ENCODE measurements at regions not wholly inside any gene's neighbourhood (a gene's known extent, or its start where the extent isn't known, plus 50 kb on each side); places are given as distances from the start of the nearest gene placed in this dataset.
"Not testable (repeated sequence)": the region's sequence is repeated elsewhere in the genome, so short reads cannot be mapped to it uniquely, and the experiment has no call there.

- DNase-seq, result peak; percentile 51
Observed at GRCh38 chr1:229710746-229711145, 84.7 kb downstream of the URB2 start.

GRCh38 chr1:229714306-229714705, 88.3 kb downstream of the URB2 start:
- no peak for DNase-seq

GRCh38 chr1:229714964-229715603, 89.0 kb downstream of the URB2 start:
- no peak for DNase-seq

- DNase-seq, result peak; percentile 8
Observed at GRCh38 chr1:229716069-229716468, 90.0 kb downstream of the URB2 start.

GRCh38 chr1:229716704-229717103, 90.7 kb downstream of the URB2 start:
- DNase-seq, result no peak

GRCh38 chr1:229717786-229718576, 91.9 kb downstream of the URB2 start:
- DNase-seq, result no peak

- no peak for DNase-seq
Observed at GRCh38 chr1:229726061-229726460, 100.0 kb downstream of the URB2 start.

- no peak for DNase-seq
Observed at GRCh38 chr1:229729916-229730315, 103.9 kb downstream of the URB2 start.

- DNase-seq, result no peak
Observed at GRCh38 chr1:229730573-229730972, 104.5 kb downstream of the URB2 start.

GRCh38 chr1:229732061-229732460, 106.0 kb downstream of the URB2 start:
- DNase-seq, result no peak

GRCh38 chr1:229736376-229736775, 110.3 kb downstream of the URB2 start:
- DNase-seq, result no peak

- DNase-seq, result not testable (repeated sequence)
Observed at GRCh38 chr1:229742614-229743013, 116.6 kb downstream of the URB2 start.

- DNase-seq, result no peak
Observed at GRCh38 chr1:229749992-229750391, 123.9 kb downstream of the URB2 start.

GRCh38 chr1:229751610-229752009, 125.6 kb downstream of the URB2 start:
- DNase-seq, result no peak

GRCh38 chr1:229752679-229753078, 126.6 kb downstream of the URB2 start:
- DNase-seq, result no peak

- no peak for DNase-seq
Observed at GRCh38 chr1:229753764-229754551, 127.9 kb downstream of the URB2 start.

- peak; percentile 81 for DNase-seq
Observed at GRCh38 chr1:229756666-229757065, 130.6 kb downstream of the URB2 start.

- no peak for DNase-seq
Observed at GRCh38 chr1:229757226-229757625, 131.2 kb downstream of the URB2 start.

GRCh38 chr1:229758101-229759036, 132.3 kb downstream of the URB2 start:
- DNase-seq, result peak; percentile 61

- DNase-seq, result peak; percentile 85
Observed at GRCh38 chr1:229759037-229759435, 133.0 kb downstream of the URB2 start.

- no peak for DNase-seq
Observed at GRCh38 chr1:229759586-229759985, 133.5 kb downstream of the URB2 start.

GRCh38 chr1:229760478-229760996, 134.5 kb downstream of the URB2 start:
- DNase-seq, result no peak

Data from fibroblast of skin of abdomen (primary cell).